Uterus (tissue), 2 donors: ENCODE measurements at regions not wholly inside any gene's neighbourhood (a gene's known extent, or its start where the extent isn't known, plus 50 kb on each side); places are given as distances from the start of the nearest gene placed in this dataset.
"Not testable (repeated sequence)": the region's sequence is repeated elsewhere in the genome, so short reads cannot be mapped to it uniquely, and the experiment has no call there.

Source experiments
- CTCF ChIP-seq, 4 experiments: fragments of 200-600 bp in 2 of 4; fragments of 450-650 bp in 2 of 4; sonication (generic) in 2 of 4; IDR thresholded peaks; one replicate each; pipeline ENCODE4 v1.5.1; 2016 to 2019; ENCODE audit warnings: antibody characterized with exemption in 4 of 4, mild to moderate bottlenecking in 2 of 4, moderate library complexity in 1 of 4
- POLR2A ChIP-seq, 2 donors: fragments of 450-650 bp; IDR thresholded peaks; one replicate each; pipeline ENCODE4 v1.6.1; 2016; ENCODE audit warnings: antibody characterized with exemption in 2 of 2, mild to moderate bottlenecking in 1 of 2, moderate library complexity in 1 of 2

GRCh38 chr12:90663949-90664348 is 291.0 kb downstream of the CCER1 start:
- TF ChIP-seq CTCF, POLR2A (IDR thresholded peaks at IDR 0.05): not testable (repeated sequence)
